Occipital lobe (tissue), 1 donor: ENCODE measurements at regions not wholly inside any gene's neighbourhood (a gene's known extent, or its start where the extent isn't known, plus 50 kb on each side); places are given as distances from the start of the nearest gene placed in this dataset.
"Not testable (repeated sequence)": the region's sequence is repeated elsewhere in the genome, so short reads cannot be mapped to it uniquely, and the experiment has no call there.

Experiments used
- DNase-seq: peaks from one replicate; lab custom pipeline; 2025; lab: John Stamatoyannopoulos, UW

DNA sequence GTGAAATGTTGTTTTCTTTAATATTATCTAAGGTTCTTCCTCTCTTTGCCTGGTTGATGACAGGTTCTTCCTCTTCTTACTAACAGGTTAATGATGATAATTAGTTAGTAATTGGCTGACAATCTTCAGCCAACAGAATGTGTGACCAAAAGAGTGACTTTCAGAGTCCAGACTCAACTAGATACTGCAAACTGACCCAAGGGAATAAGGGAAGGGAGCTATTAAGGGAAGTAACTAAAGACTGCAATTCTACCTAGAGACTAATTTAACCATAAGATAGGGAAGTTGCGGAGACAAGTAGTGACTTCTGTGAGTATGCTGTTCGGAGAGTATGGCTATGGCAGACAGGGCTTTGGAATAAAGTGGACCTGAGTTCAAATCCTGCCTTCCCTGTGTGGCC lies 127.3 kb upstream of the TACR1 start:
- no peak for DNase-seq

DNA sequence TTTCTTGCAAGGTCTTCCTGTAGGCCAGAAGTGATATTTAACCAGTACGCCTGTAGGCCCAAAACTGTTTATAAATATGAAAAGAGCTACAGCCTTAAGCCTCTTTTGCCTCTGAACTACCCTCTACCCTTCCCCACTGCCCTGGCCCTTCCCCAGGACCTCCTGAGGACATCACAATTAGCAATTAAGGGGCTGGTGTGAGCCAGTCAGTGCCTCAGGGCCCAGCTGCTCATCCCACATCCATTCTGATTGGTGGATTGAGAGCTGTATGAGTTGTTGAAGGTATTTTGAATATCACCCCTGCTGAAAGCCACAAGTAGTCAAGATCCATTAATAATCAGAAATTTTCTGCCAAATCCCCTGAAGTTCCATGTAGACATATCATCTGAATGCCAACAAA lies 126.3 kb upstream of the TACR1 start:
- DNase-seq = no peak

DNA sequence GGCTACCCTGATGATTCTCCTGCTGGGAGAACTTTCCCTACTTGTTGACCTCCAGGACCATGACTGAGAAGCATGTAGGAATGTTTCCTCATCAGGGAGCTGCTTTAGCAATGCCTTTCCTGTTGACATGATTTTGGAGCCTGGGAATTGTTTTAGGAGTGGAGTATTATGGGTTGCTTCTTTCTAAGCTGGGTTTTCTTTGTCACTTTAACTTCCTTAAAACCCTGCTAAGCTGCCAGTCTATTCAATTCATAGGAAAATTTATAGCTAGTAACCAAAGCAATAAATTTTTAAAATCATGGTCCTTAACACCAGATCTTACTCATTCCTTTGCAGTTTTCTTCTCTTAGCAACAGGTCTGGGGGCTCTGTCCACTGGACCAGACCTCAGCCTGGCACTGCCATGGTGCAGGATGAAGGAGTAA lies 125.6 kb upstream of the TACR1 start:
- DNase-seq = no peak

DNA sequence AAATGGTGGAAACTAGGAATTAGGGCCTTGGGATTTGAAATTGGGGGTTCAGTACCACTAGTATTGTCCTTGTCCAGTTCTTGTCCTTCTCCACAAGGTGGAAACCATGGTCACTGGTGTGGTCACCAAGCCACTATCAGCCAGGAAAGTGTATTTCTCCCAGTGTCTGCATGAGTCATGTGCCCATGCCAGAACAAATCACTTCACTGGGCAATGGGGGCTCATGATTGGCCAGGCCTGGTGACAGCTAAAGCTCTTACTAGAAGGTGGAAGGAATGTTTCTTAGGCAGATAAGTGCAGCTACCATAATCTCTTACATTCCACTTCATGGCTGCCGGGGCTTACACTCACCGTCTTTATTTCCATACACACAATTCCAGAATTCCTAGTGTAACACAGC lies 124.8 kb upstream of the TACR1 start:
- DNase-seq = no peak

DNA sequence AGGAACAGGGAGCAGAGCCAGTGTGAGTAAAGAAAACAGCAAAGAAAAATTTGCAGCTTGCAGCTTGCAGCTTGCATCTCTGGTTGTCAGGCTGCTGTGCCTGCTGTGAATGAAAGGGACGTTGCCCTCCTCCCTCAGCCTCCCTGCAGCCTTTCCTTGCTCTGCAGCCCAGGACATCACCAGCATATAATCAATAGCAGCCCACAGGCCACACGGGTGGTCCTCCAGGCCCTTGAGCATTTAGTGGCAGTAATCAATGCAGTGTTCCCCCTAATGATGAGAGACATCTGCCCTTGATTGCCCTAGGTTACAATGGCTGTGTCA lies 122.2 kb upstream of the TACR1 start:
- no peak for DNase-seq

DNA sequence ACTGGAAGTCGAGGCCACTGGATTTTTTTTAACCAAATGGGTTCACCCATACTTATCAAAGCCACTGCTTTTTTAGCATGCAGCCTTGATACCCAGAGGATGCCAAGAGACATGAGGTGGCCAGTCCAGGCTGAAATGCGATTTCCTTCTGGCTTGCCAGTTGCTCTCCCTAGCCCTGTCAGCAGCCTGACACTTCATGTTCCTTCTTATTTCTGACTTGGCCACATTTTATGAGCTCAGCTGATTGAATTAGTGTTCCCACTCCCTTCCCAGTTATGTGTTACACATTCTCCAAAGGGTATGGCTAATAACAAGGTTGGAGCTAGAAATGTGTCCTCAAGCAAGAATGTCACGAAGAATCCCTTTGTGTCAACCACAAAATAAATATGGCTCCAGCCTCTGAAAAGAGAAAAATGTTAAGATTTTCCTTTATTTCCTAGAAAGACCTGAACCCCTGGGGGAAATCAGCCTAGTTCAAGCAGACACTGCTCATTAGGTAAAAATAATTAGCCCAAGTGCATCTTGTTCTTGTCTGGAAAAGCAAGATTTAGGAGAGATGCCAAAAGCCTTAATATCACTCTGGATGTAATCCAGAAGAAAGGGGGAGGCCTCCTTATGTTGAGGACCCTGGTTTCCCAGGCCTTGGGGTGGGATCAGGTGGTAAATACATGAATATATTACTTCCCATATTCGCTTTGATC lies 121.7 kb upstream of the TACR1 start:
- DNase-seq = no peak

DNA sequence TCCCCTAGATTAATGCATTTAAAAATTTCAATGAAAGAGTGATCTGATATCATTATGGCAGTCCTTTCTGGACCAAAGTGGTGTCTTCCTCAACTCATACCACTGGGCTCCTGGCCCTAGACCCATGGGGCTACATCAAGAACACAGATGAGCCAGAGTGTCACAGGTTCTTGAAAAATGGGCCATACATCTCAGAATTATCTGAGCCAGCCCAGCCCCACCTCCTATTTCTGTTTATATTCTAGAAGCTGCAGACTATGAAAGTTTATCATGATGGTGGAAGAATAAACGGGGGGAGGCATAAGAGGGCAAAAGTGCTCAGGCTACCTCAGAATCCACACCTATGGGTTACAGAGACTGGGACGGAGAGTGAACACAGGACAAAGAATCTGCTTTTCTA lies 120.6 kb upstream of the TACR1 start:
- DNase-seq = no peak

DNA sequence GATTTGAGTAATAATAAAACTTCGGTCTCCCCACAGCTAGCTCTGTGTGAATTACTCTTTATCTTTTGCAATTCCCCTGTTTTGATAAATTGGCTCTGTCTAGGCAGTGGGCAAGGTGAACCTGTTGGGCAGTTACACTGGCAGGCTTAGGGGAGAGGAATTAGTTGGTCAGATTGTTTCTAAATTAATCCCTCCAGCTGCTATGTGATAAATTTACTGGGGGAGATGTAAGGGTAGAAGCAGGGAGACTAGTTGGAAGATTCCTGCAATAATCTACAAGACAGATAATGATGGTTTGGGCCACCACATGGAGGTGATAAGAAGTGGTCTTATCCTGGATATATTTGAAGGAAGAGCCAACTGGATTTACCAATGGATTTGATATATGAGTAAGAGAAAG lies 118.5 kb upstream of the TACR1 start:
- DNase-seq = no peak

DNA sequence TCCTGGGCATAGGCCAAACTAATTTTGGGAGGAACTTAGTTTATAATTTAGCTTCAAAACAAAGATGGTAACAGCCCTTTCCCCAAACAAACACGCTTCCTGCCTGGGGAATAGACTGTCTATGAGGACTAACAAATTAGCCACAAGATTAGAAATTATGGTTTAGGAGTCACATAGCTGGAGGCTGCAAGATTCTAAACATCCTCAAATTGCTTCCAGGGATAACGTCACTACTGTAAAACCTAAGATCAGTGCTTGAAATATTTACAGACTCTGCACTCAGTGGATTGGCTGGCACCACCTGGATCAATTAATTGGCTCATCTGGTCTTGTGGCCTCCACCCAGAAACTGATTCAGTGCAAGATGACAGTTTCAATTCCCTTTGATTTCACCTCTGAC lies 118.0 kb upstream of the TACR1 start:
- no peak for DNase-seq

DNA sequence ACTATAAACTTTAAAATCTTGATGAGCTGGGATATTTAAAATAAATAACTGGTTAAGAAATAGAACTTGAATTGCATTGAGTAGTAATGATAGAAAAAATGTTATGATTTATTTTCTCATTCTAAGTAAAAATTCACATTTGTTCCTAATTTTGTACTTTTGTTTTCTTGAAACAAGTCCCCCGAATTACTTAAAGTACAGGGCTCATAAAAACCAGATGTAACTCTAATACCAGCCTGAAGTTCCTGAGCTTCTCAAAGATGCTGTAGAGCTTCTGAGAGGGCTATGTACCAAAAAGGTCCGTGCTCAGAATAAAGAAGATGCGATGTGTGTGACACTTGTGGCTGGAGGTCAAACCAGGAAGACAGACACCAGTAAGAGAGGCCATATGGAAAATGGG lies 116.1 kb upstream of the TACR1 start:
- no peak for DNase-seq

DNA sequence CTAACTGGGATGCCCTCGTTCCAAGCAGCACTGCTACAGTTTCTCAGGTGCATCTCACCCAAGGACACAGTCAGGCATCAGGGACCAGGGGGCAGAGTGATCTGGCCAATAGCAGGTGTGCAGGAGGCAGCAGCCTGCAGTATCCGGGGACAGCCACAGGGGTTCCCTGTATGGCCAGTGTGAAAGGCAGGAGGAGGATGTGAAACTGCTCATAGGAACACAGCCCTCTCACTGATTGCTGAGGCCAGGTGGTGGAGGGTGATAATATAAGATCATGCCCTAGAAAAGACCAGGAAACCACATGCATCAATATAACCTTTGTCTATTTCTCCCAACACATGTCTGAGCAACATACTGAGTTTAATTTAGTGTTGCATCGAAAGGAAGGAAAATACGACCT lies 112.7 kb upstream of the TACR1 start:
- DNase-seq = no peak

DNA sequence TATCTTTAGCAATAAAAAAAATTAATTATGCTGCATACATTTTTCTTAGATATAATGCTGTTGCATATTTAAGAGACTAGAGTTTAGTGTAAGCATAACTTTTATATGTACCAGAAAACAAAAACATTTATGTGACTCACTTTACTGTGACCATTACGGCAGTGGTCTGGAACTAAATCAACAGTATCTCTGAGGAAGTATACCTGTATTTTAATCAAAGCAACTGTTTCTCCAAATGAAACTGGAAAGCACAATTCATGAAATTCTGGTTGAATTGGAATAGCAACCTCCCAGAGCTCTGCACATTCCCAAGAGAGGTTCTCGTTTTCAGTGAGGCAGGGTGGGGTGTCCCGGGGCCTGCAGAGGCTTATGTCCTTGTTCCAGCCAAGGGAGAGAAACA lies 112.2 kb upstream of the TACR1 start:
- no peak for DNase-seq

DNA sequence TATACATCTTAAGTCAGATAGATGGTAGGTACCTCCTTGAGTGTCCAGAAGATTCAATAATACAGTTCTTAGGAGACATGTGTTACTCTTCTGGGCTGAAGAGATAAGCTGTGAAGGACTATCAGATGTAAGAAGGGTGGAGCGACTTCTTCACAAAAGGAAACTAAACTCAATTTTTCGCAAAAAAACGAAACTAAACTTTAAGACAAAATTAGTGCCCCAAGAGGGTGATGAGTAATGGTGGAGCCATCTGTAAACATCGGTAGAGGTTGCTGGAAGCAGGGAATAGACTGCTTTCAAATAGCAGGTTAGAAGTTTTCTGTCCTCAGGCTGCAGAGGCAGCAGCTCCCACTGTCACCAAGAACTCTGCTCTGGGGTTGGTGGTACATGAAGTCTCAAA lies 111.6 kb upstream of the TACR1 start:
- no peak for DNase-seq

DNA sequence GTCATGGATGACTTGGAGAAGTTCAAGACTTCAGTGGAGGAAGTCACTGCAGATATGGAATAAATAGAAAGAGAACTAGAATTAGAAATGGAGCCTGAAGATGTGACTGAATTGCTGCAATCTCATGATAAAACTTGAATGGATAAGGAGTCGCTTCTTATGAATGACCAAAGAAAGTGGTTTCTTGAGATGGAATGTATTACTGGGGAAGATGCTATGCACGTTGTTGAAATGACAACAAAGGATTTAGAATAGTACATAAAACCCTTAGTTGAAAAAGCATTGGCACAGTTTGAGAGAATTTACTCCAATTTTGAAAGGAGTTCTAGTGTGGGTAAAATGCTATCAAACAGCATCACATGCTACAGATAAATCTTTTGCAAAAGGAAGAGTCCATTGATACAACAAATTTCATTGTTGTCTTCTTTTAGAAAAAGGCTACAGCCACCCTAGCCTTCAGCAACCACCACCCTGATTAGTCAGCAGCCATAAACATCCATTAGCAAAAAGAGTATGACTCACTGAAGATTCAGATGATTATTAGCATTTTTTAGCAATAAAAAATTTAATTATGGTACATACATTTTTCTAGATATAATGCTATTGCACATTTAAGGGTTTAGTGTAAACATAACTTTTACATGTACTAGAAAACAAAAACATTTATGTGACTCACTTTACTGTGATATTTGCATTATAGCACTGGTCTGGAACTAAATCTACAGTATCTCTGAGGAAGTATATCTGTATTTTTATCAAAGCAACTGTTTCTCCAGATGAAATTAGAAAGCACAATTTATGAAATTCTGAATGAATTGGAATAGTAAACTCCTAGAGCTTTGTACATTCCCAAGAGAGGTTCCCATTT lies 110.5 kb upstream of the TACR1 start:
- DNase-seq = no peak

DNA sequence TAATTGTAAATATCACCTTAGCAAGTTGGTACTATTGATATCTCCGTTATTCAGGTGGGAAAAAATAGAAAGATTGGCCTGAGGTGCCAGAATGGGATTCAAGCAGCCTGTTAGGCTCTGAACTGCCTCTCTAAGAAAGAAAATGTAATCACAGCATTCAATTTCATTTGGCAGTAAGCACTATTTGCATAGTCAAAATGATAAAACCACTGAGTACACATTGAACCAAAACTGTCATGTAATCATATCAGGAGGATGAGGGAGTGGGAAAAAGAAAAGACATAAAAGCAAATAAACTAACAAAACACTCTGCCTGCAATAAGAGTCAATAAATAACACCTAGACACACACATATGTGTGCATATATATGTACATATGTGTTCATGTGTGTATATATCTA lies 103.9 kb upstream of the TACR1 start:
- DNase-seq = no peak

DNA sequence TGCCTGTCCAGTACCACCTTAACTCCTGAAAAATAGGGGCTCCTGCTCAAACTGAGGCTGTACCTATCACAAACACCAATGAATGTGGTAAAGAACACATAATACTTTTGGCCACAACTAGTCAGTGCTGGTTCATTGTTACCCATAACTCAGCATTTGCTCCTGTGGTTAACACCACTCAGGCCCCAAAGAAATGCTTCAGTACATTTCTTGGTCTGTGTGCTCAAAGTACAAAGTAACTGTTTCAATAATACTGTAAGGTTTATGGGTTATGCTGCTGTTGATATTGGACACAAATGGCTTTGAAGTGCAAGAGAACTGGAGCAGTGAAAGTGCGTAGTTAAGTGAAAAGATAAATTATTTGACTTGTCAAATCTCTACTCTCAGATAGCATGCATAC lies 95.0 kb upstream of the TACR1 start:
- no peak for DNase-seq

DNA sequence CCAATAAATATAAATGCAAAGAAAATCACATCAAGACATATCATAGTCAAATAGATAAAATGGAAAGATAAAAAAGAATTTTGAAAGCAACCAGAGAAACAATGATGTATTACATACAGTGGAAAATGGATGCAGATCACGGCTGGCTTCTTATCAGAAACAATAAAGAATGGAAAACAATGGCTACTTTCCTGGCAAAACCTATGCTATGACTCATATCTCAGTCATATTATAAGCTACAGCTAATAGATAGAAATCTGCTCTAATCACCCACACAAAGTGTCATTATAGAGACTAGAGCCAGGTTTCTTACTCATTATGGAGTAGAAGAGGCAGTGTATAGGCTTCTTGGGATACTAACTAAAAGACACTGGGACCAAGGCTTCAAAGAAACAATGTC lies 93.5 kb upstream of the TACR1 start:
- no peak for DNase-seq

DNA sequence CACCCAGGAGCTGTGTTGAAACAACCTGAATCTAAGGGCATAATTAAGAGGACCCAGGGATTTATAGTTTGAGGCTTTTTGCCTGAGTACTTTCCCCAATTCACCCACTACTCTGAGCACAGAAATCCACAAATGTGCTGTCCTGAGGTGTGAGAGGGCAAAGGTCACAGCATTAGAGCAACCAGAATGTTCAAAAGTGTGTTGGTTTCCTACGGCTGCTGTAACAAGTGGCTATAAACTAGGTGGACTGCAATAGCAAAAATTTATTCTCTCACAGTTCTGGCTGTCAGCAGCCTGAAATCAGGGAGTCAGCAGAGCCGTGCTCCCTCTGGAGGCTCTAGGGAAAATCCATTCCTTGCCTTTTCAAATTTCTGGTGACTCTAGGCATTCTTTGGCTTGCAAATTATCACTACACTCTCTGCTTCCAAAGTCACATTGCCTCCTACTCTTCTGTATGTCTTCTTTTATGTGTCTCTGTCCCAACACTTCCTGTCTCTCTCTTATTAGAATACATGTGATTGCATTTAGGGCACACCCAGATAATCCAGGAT lies 91.4 kb upstream of the TACR1 start:
- DNase-seq = no peak

DNA sequence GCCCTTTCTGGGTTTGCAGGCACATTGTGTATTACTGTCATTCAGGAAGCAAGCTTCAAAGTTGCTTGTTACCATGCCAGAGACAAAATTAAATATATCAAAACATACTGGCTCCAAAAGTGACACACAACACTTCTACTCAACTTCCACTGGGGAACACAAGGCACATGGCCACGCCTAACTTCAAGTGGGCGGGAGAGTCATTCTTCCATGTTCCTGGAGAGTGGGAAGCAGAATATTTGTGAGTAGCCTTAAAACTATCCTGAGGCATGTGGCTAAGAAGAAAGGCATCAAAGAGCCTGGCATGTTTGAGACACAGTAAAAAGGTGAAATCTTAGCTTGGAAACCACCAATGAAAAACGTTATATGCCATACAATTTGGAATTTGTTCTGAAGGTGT lies 90.5 kb upstream of the TACR1 start:
- no peak for DNase-seq

DNA sequence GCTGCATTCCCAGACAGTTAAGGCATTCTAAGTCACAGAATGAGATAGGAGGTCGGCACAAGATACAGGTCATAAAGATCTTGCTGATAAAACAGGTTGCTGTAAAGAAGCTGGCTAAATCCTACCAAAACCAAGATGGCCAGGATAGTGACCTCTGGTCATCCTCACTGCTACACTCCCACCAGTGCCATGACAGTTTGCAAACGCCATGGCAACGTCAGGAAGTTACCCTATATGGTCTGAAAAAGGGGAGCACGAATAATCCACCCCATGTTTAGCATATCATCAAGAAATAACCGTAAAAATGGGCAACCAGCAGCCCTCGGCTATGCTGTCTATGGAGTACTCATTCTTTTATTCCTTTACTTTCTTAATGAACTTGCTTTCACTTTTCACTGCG lies 89.9 kb upstream of the TACR1 start:
- not testable (repeated sequence) for DNase-seq

DNA sequence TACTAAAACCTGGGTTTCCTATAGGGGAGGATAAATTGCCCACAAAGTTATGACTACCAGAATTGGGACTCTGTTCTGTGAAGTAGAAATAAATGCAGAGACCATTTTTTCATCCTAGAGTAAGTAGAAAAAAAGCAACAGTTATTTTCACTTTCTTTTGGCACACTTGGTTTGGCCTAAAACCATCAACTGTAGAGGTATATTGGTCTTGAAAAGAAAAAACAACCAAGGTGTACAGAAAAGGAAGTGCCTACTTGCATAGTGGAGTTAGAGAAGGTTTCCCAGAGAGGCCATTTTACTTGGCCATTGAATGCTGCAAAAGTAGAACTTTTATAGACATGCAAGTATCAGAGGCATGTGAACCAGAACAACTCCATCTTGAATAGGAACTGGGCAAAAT lies 89.4 kb upstream of the TACR1 start:
- DNase-seq = no peak

DNA sequence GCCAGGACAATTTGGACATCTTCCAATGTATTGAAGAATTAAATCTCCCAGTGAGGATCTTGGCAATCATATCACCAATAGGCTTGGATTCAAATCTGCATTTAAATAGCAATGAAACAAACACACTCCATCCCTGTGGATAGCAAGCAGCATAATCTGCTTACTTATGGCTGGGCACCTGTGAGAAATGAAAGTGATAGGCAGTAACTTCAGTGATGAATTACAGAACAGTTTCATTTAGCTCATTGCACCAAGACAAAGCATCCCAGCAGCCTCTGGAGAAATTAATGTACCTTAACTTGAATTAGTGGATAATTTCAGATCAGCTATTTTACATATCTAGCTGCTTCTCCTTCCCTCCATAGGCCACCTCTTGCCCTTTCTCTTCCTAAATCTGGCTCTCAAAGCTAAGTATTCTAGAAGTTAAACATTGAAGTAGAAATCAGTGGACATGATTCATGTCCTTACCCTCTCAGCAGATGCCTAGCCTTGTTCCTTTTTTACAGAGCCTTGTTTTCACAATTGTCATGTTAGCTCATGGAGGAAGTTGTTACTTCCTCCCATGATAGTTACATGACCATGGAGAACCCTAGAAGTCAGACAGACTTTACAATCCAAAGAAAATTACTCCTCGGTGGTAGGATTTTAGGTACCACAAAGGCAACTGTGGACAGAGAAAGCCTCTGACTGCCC lies 88.5 kb upstream of the TACR1 start:
- DNase-seq = no peak

DNA sequence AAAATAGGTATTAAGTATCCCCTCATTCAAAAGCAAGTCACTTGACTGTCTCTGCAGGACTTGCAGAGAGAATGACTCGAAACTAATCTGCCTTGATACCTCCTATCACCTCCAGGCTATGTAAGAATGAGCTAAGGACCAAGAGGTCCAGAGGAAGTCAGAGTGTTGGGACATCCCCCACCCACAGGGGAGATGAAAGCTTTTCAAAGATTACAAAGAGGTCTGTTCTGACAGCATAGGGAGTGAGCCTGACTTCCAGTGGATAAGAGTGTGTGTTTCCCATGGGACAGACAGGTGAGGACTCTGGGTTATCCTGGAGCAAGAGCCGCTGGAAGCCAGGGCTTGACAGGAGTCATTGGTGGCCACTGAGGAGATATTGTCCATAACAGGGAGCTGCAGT lies 85.0 kb upstream of the TACR1 start:
- no peak for DNase-seq
